Epithelial cell of prostate (primary cell): ENCODE measurements at regions not wholly inside any gene's neighbourhood (a gene's known extent, or its start where the extent isn't known, plus 50 kb on each side); places are given as distances from the start of the nearest gene placed in this dataset.
A peak's percentile ranks its signal among the peaks of the same experiment; 100 is the strongest.
"Not testable (repeated sequence)": the region's sequence is repeated elsewhere in the genome, so short reads cannot be mapped to it uniquely, and the experiment has no call there.

Source experiments
- DNase-seq: peaks from one replicate; pipeline ENCODE4 v3.0.0-alpha.2; 2011; ENCODE audit warnings: low read depth, low spot score
- H3K27ac ChIP-seq: fragments of 450-650 bp; 2 replicates; pipeline ENCODE4 v1.5.1; 2017; ENCODE audit warnings: mild to moderate bottlenecking

GRCh38 chr9:129460323-129461261 lies 160.3 kb downstream of the C9orf50 start:
- DNase-seq, result peak; percentile 54
- peak overlapping the region; percentile 46 for H3K27ac ChIP-seq

- H3K27ac ChIP-seq, result no peak overlapping the region
- DNase-seq, result no peak
Measured at GRCh38 chr9:129459547-129460322, 161.2 kb downstream of the C9orf50 start.

GRCh38 chr9:129458663-129459546 lies 162.0 kb downstream of the C9orf50 start:
- DNase-seq, result no peak
- no peak overlapping the region for H3K27ac ChIP-seq

- DNase-seq, result no peak
- H3K27ac ChIP-seq, result no peak overlapping the region
Measured at GRCh38 chr9:129458155-129458661, 162.7 kb downstream of the C9orf50 start.

- no peak for DNase-seq
Measured at GRCh38 chr9:129457325-129457779, 163.5 kb downstream of the C9orf50 start.

GRCh38 chr9:129456549-129457324 lies 164.2 kb downstream of the C9orf50 start:
- H3K27ac ChIP-seq, result no peak overlapping the region
- no peak for DNase-seq

More at GRCh38 chr9:129457325-129457779, 163.5 kb downstream of the C9orf50 start:
- no peak overlapping the region for H3K27ac ChIP-seq

GRCh38 chr9:129455151-129455995 lies 165.5 kb downstream of the C9orf50 start:
- no peak for DNase-seq
- H3K27ac ChIP-seq, result no peak overlapping the region

- no peak for DNase-seq
- H3K27ac ChIP-seq, result no peak overlapping the region
Measured at GRCh38 chr9:129454467-129455067, 166.3 kb downstream of the C9orf50 start.

GRCh38 chr9:129453734-129454133 lies 167.2 kb downstream of the C9orf50 start:
- H3K27ac ChIP-seq, result no peak overlapping the region
- DNase-seq, result no peak

GRCh38 chr9:129451669-129452068 lies 169.2 kb downstream of the C9orf50 start:
- no peak overlapping the region for H3K27ac ChIP-seq
- no peak for DNase-seq

- DNase-seq, result no peak
- no peak overlapping the region for H3K27ac ChIP-seq
Measured at GRCh38 chr9:129451089-129451656, 169.7 kb downstream of the C9orf50 start.

GRCh38 chr9:129449066-129449465 lies 171.8 kb downstream of the C9orf50 start:
- DNase-seq, result no peak
- H3K27ac ChIP-seq, result no peak overlapping the region

- DNase-seq, result no peak
- H3K27ac ChIP-seq, result no peak overlapping the region
Measured at GRCh38 chr9:129446828-129447550, 173.9 kb downstream of the C9orf50 start.

- H3K27ac ChIP-seq, result no peak overlapping the region
- no peak for DNase-seq
Measured at GRCh38 chr9:129445794-129446306, 175.1 kb downstream of the C9orf50 start.

GRCh38 chr9:129443515-129444164 lies 177.3 kb downstream of the C9orf50 start:
- DNase-seq, H3K27ac ChIP-seq: not testable (repeated sequence)
